ENCODE measurements at regions not wholly inside any gene's neighbourhood (a gene's known extent, or its start where the extent isn't known, plus 50 kb on each side); places are given as distances from the start of the nearest gene placed in this dataset.

DNA sequence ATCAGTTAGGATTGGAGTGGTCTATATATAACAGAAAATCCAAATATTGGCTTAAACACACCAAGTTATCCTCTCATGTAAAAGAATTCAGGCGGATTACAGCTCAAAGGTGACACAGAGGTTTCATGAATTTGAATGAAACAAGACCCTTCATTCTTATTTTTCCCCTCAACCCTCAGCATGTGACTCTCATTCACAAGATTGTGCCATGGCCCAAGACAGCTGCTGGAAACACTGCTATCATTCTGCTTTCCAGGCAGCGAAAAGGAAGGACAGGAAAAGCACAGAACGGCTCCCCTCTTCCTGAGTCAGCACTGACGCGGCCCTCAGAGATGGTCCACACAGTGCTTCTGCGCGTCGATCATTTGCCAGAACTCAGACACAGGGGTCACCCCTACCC, 891.0 kb upstream of the FRG1 start:
- 85% methylated on average over 8 of the region's 8 CpGs for WGBS
- Histone ChIP-seq H3K27ac (ENCODE audit: low read depth, low read length) (peak overlapping the region; percentile 29; the same call in 1 of the 2 replicates), H3K27me3 (ENCODE audit: insufficient read depth, low read length) (no peaks in the 10 kb centered on the region), H3K9ac (ENCODE audit: low read depth, low read length) (no peak overlapping the region), H3K4me3 (ENCODE audit: low read length) (no peak overlapping the region), H3K4me1 (ENCODE audit: insufficient read depth, low read length) (peaks cover 58% of the 10 kb centered on the region), H3K36me3 (ENCODE audit: insufficient read depth, low read length) (no peaks in the 10 kb centered on the region), H3K9me3 (ENCODE audit: insufficient read depth, low read depth, low read length) (no peaks in the 10 kb centered on the region)

DNA sequence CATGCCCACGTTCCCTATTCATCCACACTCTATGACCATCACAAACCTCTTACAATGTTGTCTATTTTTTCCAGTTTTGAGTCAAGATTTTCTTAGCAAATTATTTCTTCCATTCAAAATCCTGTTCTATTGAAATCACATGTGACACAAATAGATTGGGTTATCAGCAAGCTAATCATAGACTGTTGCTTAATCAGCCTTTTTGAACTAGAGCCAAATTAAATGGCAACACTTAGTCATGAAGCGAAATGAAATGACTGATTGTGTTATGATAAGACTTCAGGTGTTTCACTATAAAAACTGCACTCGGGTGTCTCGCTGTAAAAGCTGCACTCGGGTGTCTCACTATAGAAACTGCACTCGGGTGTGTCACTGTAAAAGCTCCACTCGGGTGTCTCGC, 890.0 kb upstream of the FRG1 start:
- Histone ChIP-seq H3K9ac (ENCODE audit: low read depth, low read length) (no peak overlapping the region), H3K4me3 (ENCODE audit: low read length) (no peak overlapping the region), H3K27me3 (ENCODE audit: insufficient read depth, low read length) (no peaks in the 10 kb centered on the region), H3K36me3 (ENCODE audit: insufficient read depth, low read length) (no peaks in the 10 kb centered on the region), H3K4me1 (ENCODE audit: insufficient read depth, low read length) (peaks cover 52% of the 10 kb centered on the region), H3K27ac (ENCODE audit: low read depth, low read length) (no peak overlapping the region; the same call in 1 of the 2 replicates), H3K9me3 (ENCODE audit: insufficient read depth, low read depth, low read length) (no peaks in the 10 kb centered on the region)
- 90% methylated on average over 8 of the region's 8 CpGs for WGBS

DNA sequence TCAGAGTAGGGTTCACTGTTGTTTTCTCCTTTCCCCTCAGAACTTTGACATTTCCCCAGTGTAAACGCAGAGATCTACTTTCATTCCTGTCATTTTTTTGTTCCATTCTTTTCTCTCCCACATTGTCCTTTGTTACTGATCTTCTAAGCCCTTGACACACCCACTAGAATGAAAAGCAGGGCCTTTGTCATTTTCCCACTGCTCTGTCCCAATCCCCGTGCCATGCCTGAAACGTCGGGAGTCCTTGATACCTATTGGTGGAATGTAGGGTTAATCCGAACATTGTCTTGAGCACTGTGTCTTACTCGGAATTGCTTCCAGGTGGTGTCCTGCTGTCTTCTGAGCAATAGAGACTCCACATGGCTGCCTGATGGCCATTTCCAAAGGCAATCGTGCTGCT, 887.1 kb upstream of the FRG1 start:
- H3K4me3 ChIP-seq (ENCODE audit: low read length): no peak overlapping the region
- H3K27ac ChIP-seq (ENCODE audit: low read depth, low read length): no peak overlapping the region
- WGBS: 86% methylated on average over 7 of the region's 7 CpGs
- H3K9me3 ChIP-seq (ENCODE audit: insufficient read depth, low read depth, low read length): no peaks in the 10 kb centered on the region
- H3K27me3 ChIP-seq (ENCODE audit: insufficient read depth, low read length): no peaks in the 10 kb centered on the region
- no peaks in the 10 kb centered on the region for H3K36me3 ChIP-seq (ENCODE audit: insufficient read depth, low read length)
- H3K4me1 ChIP-seq (ENCODE audit: insufficient read depth, low read length): peaks cover 25% of the 10 kb centered on the region
- H3K9ac ChIP-seq (ENCODE audit: low read depth, low read length): no peak overlapping the region

DNA sequence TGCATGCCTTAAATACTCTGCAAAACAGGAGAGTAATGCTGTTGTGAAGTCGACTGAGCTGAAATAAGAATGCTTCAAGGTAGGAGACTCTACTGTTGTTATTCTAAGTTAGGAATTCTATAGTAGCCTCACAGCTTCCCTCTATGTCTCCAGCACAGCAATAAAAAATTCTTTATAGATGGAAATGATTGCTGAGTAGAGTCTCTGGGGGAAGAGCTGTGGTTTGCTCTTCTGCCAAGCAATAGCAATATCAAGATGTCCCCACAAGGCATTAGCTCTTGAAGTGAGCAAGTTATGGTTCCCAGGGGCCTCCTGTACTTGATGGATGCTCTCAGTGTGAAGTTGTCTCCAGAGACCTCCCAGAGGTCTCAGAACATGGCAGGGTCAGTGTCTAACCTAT, 880.6 kb upstream of the FRG1 start:
- Histone ChIP-seq H3K9me3 (ENCODE audit: insufficient read depth, low read depth, low read length) (peaks cover 15% of the 10 kb centered on the region), H3K27me3 (ENCODE audit: insufficient read depth, low read length) (no peaks in the 10 kb centered on the region), H3K4me3 (ENCODE audit: low read length) (no peak overlapping the region), H3K27ac (ENCODE audit: low read depth, low read length) (peak overlapping the region; percentile 94), H3K36me3 (ENCODE audit: insufficient read depth, low read length) (no peaks in the 10 kb centered on the region; the same call in 1 of the 2 replicates), H3K4me1 (ENCODE audit: insufficient read depth, low read length) (peaks cover 25% of the 10 kb centered on the region), H3K9ac (ENCODE audit: low read depth, low read length) (no peak overlapping the region)
- WGBS: no CpG with 5 or more reads among the region's 1 CpG

DNA sequence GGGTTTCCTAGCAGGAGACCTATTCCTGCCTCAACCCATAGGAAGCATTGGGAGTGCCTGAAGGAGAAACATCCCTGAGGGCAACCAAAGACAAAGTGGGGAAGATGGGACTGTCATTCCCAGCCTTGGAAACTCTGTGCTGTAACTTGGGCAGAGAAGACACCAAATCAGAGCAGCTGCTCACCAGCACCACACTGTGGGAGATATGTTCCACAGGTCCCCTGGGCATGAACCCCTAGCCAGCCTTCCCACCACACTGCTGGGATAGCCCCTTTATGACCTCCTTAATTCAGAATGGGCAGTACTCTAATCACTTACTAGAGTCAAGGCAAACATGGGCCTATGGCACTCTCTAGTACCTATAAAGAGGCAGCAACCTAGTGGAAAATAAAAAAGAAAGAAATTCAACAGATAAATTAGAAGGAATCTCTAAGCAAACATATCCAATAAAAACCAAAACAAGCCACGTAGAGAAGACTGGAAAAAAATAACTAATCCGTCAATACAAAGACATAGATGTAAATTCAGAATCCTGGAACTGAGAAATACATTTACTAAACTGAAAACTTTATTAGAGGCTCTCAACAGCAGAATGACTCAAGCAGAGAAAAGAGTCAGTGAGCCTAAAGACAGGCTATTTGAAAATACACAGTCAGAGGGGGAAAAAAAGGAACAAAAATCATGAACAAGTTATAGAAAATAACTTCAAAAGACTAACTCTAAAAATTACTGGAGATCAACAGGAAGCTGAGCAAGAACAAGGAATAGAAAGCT, 878.4 kb upstream of the FRG1 start:
- WGBS: 100% methylated on average over 2 of the region's 2 CpGs
- Histone ChIP-seq H3K9me3 (ENCODE audit: insufficient read depth, low read depth, low read length) (peaks cover 15% of the 10 kb centered on the region), H3K4me3 (ENCODE audit: low read length) (no peak overlapping the region), H3K36me3 (ENCODE audit: insufficient read depth, low read length) (no peaks in the 10 kb centered on the region; the same call in 1 of the 2 replicates), H3K27ac (ENCODE audit: low read depth, low read length) (no peak overlapping the region), H3K9ac (ENCODE audit: low read depth, low read length) (no peak overlapping the region), H3K4me1 (ENCODE audit: insufficient read depth, low read length) (peaks cover 33% of the 10 kb centered on the region), H3K27me3 (ENCODE audit: insufficient read depth, low read length) (no peaks in the 10 kb centered on the region)

DNA sequence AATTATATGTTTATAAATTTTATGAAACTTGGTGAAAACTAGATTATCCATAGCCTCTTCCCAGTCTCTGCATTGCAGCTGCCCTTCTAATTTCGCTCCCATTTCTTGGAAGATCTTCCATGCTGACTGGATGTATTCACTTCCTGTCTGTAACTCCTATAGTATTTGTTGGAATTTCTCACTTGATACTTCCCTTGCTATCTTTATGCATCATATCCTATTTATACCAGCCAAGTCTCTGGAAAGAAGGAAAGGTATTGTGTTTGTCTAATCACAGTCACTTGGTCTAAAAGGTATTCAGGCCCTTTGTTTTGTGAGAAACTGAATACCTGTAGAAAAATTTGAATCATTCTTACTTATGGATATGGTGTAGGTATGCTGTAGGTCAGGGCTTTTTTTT, 870.9 kb upstream of the FRG1 start:
- Histone ChIP-seq H3K9me3 (ENCODE audit: insufficient read depth, low read depth, low read length) (no peaks in the 10 kb centered on the region), H3K9ac (ENCODE audit: low read depth, low read length) (no peak overlapping the region), H3K4me3 (ENCODE audit: low read length) (no peak overlapping the region), H3K27ac (ENCODE audit: low read depth, low read length) (no peak overlapping the region), H3K27me3 (ENCODE audit: insufficient read depth, low read length) (no peaks in the 10 kb centered on the region), H3K36me3 (ENCODE audit: insufficient read depth, low read length) (no peaks in the 10 kb centered on the region), H3K4me1 (ENCODE audit: insufficient read depth, low read length) (peaks cover 8% of the 10 kb centered on the region; the same call in 1 of the 2 replicates)
- 100% methylated on average over 1 of the region's 1 CpG for WGBS

DNA sequence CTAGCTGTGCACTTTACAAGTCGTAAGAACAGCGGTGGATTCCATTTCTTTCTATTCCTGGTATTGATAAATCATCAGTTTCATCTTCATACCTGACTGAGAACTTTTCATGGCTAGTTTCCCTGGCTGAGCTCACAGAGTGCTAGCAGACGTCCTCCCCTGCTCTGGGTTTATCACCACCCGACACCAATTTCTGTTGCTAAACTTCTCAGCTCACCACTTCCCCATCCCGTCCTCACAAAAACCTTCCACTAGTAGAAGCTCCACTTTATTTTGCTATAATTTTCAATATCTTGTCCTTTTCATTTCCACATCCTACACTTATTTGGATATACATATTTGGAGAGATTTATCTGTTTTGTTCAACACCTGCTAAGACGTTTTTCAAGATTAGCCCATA, 869.4 kb upstream of the FRG1 start:
- Histone ChIP-seq H3K4me3 (ENCODE audit: low read length) (no peak overlapping the region), H3K4me1 (ENCODE audit: insufficient read depth, low read length) (peaks cover 4% of the 10 kb centered on the region; the same call in 1 of the 2 replicates), H3K9ac (ENCODE audit: low read depth, low read length) (no peak overlapping the region), H3K27ac (ENCODE audit: low read depth, low read length) (no peak overlapping the region), H3K36me3 (ENCODE audit: insufficient read depth, low read length) (no peaks in the 10 kb centered on the region), H3K9me3 (ENCODE audit: insufficient read depth, low read depth, low read length) (no peaks in the 10 kb centered on the region), H3K27me3 (ENCODE audit: insufficient read depth, low read length) (no peaks in the 10 kb centered on the region)
- WGBS: 88% methylated on average over 6 of the region's 6 CpGs

DNA sequence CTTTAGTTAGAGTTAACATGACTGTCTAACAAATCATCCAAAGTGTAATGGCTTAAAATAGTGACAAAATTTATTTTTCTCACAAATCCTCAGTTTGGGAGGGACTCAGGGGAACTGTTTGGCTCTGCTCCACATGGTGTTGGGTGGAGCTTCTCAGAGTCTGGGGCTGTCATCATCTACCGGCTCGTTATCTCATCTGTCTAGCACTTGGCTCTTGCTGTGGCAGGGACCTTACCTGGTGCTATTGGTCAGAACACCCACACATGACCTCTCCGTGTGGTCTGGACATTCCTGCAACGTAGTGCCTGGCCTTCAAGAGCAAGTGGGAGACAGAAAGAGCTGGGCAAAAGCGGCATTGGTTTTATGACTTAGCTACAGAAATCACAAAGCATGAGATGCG, 866.9 kb upstream of the FRG1 start:
- Histone ChIP-seq H3K4me3 (ENCODE audit: low read length) (no peak overlapping the region), H3K4me1 (ENCODE audit: insufficient read depth, low read length) (no peaks in the 10 kb centered on the region), H3K9ac (ENCODE audit: low read depth, low read length) (no peak overlapping the region), H3K27me3 (ENCODE audit: insufficient read depth, low read length) (no peaks in the 10 kb centered on the region), H3K9me3 (ENCODE audit: insufficient read depth, low read depth, low read length) (no peaks in the 10 kb centered on the region), H3K36me3 (ENCODE audit: insufficient read depth, low read length) (no peaks in the 10 kb centered on the region), H3K27ac (ENCODE audit: low read depth, low read length) (no peak overlapping the region)
- 94% methylated on average over 6 of the region's 6 CpGs for WGBS

DNA sequence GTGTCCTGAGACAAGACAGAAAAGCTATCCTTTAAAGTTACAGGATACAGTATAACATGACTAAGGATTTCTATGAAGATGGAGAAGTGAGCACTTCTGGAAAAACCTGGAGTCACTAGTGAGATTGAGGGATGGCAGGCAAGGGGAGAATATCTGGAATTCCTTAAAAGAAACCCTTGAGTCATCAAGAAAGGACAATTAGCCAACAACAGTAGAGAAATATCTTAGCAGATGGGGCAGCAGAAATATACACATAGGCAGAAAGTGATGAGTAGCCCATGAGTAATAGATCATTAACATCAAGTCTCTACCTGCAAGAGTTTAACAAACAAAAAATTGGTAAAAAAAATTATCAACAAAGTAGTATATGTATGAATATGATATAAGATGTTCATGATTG, 858.8 kb upstream of the FRG1 start:
- H3K4me3 ChIP-seq (ENCODE audit: low read length): no peak overlapping the region
- no peaks in the 10 kb centered on the region for H3K36me3 ChIP-seq (ENCODE audit: insufficient read depth, low read length)
- no peaks in the 10 kb centered on the region; the same call in 1 of the 2 replicates for H3K4me1 ChIP-seq (ENCODE audit: insufficient read depth, low read length)
- no peak overlapping the region for H3K27ac ChIP-seq (ENCODE audit: low read depth, low read length)
- no peaks in the 10 kb centered on the region for H3K27me3 ChIP-seq (ENCODE audit: insufficient read depth, low read length)
- H3K9ac ChIP-seq (ENCODE audit: low read depth, low read length): no peak overlapping the region
- H3K9me3 ChIP-seq (ENCODE audit: insufficient read depth, low read depth, low read length): 0 out of 2 replicates have a peak, but pooled peaks cover 3% of the 10 kb centered on the region

DNA sequence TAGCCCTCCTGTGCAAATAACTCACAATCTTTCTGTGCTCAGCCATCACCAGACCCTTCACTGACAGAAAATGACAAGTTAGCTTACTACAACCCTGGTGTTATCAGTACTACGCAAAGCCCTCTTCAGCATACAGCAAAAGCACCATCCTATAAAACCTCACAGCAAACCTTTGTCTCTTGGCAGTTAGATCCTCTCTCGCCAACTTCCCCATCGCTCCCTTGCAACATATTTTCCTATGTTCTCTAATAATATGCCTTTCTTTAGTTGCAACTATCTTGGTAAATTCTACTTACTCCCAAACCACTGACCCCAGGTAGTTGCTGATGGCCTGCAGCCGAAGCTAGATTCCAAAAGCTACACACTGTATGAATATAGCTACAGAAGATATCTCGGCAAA, 856.9 kb upstream of the FRG1 start:
- H3K27ac ChIP-seq (ENCODE audit: low read depth, low read length): no peak overlapping the region

DNA sequence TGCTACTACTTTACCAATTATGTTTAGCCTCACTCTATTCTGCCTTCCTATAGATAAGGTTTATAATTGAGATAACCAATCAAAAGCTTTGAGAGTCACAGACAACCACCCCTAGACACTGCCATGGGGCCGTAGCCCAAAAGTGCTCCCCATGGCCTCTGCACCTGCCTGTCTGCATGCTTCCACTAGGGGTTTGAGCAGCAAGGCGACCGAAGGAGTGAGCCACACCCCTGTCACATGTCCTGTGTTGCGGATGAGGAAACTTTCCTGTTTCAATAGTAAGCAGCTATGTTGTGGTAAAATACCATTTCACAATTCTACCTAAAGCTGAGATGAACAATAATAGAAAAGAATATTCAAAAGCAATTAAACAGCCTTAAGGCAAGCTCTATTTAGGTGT, 856.0 kb upstream of the FRG1 start:
- Histone ChIP-seq H3K9ac (ENCODE audit: low read depth, low read length) (no peak overlapping the region), H3K9me3 (ENCODE audit: insufficient read depth, low read depth, low read length) (0 out of 2 replicates have a peak, but pooled peaks cover 3% of the 10 kb centered on the region), H3K27ac (ENCODE audit: low read depth, low read length) (no peak overlapping the region), H3K4me1 (ENCODE audit: insufficient read depth, low read length) (no peaks in the 10 kb centered on the region; the same call in 1 of the 2 replicates), H3K4me3 (ENCODE audit: low read length) (no peak overlapping the region), H3K36me3 (ENCODE audit: insufficient read depth, low read length) (no peaks in the 10 kb centered on the region), H3K27me3 (ENCODE audit: insufficient read depth, low read length) (no peaks in the 10 kb centered on the region)
- WGBS: 88% methylated on average over 4 of the region's 4 CpGs

More for the DNA sequence above, 856.9 kb upstream of the FRG1 start:
- 0 out of 2 replicates have a peak, but pooled peaks cover 3% of the 10 kb centered on the region for H3K9me3 ChIP-seq (ENCODE audit: insufficient read depth, low read depth, low read length)
- no peaks in the 10 kb centered on the region for H3K36me3 ChIP-seq (ENCODE audit: insufficient read depth, low read length)
- H3K9ac ChIP-seq (ENCODE audit: low read depth, low read length): no peak overlapping the region
- H3K4me1 ChIP-seq (ENCODE audit: insufficient read depth, low read length): no peaks in the 10 kb centered on the region; the same call in 1 of the 2 replicates
- H3K27me3 ChIP-seq (ENCODE audit: insufficient read depth, low read length): no peaks in the 10 kb centered on the region
- WGBS: 88% methylated on average over 5 of the region's 5 CpGs
- H3K4me3 ChIP-seq (ENCODE audit: low read length): no peak overlapping the region

Measured in HUES64 (cell line).